IMR-90 (cell line): ENCODE measurements at regions not wholly inside any gene's neighbourhood (a gene's known extent, or its start where the extent isn't known, plus 50 kb on each side); places are given as distances from the start of the nearest gene placed in this dataset.

Experiments used
- MAFK ChIP-seq: IDR thresholded peaks from 2 replicates; pipeline ENCODE4 v1.6.1; 2012; ENCODE audit warnings: low read depth, low read length, improper control_type of control experiment
- MAZ ChIP-seq: IDR thresholded peaks from 2 replicates; pipeline ENCODE4 v1.6.1; 2012; ENCODE audit warnings: low read depth, mild to moderate bottlenecking, low read length, improper control_type of control experiment, moderate library complexity, borderline replicate concordance
- RAD21 ChIP-seq: IDR thresholded peaks from 2 replicates; pipeline ENCODE4 v1.6.1; 2012; ENCODE audit warnings: low read length, improper control_type of control experiment
- RCOR1 ChIP-seq: IDR thresholded peaks from 2 replicates; pipeline ENCODE4 v1.6.1; 2012; ENCODE audit warnings: mild to moderate bottlenecking, low read length, improper control_type of control experiment; ENCODE audit not compliant: insufficient replicate concordance
- TF ChIP-seq, protein P1 (sequence below): conservative IDR thresholded peaks from 2 replicates; pipeline ENCODE4 v1.5.1; 2012; ENCODE audit warnings: mild to moderate bottlenecking, low read depth, low read length, improper control_type of control experiment

DNA sequence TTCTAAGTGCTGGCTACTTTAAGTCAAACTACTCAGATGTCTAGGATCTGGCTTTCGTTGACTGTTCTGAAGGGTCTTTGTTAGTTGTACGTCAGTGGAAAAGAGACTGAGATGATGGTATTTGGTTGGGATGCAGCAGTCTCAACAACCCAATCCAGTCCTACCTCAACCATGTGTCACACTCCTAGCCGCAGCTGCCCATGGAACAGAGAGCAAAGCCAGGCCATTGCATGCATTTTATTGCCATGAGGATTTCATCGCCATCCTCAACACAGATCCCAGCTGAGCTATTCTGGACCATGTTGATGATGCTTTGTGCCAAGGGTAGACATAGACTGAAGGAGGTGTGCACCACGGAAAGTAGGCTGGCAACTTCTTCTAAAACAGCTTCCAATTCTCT, 97.3 kb upstream of the STK39 start:
- TF ChIP-seq, protein P1, sequence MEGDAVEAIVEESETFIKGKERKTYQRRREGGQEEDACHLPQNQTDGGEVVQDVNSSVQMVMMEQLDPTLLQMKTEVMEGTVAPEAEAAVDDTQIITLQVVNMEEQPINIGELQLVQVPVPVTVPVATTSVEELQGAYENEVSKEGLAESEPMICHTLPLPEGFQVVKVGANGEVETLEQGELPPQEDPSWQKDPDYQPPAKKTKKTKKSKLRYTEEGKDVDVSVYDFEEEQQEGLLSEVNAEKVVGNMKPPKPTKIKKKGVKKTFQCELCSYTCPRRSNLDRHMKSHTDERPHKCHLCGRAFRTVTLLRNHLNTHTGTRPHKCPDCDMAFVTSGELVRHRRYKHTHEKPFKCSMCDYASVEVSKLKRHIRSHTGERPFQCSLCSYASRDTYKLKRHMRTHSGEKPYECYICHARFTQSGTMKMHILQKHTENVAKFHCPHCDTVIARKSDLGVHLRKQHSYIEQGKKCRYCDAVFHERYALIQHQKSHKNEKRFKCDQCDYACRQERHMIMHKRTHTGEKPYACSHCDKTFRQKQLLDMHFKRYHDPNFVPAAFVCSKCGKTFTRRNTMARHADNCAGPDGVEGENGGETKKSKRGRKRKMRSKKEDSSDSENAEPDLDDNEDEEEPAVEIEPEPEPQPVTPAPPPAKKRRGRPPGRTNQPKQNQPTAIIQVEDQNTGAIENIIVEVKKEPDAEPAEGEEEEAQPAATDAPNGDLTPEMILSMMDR = no peak
- TF ChIP-seq RCOR1 (no peak), RAD21 (no peak), MAZ (no peak), MAFK (no peak)
